Panc1 (cell line): ENCODE measurements at regions not wholly inside any gene's neighbourhood (a gene's known extent, or its start where the extent isn't known, plus 50 kb on each side); places are given as distances from the start of the nearest gene placed in this dataset.

Experiments used
- ATAC-seq: fragments of 200-7000 bp; cut with Tn5 transposase; 2 replicates; pipeline ENCODE4 v1.9.1; 2020; ENCODE audit warnings: mild to moderate bottlenecking, moderate library complexity
- BruUV-seq: library from RNA; stranded (reverse); fragments of 400-500 nt; replicated peaks from 2 replicates; lab custom pipeline; 2021; lab: Mats Ljungman, UMichigan
- CTCF ChIA-PET: fragments of 300-600 bp; sonication (Branson Sonifier 250); formaldehyde crosslinking; loops from one replicate; lab custom pipeline; 2022; ENCODE audit warnings: antibody characterized with exemption; lab: Charles Lee
- POLR2A ChIA-PET: fragments of 300-600 bp; sonication (Branson Sonifier 250); formaldehyde crosslinking; loops from one replicate; lab custom pipeline; 2022; ENCODE audit warnings: antibody characterized with exemption; lab: Charles Lee
- DNase-seq: peaks from one replicate; pipeline ENCODE4 v3.0.0-alpha.2; 2010; ENCODE audit warnings: low read depth, low spot score
- H3K27ac ChIP-seq: 2 replicates; pipeline ENCODE4 v1.5.1; 2011; ENCODE audit warnings: mild to moderate bottlenecking, low read length, inconsistent platforms
- H3K27me3 ChIP-seq: fragments of 200-500 bp; sonication (Bioruptor generic); 2 replicates; pipeline ENCODE4 v1.6.0; 2014; ENCODE audit warnings: low read length, inconsistent platforms; ENCODE audit not compliant: control insufficient read depth, insufficient read depth
- H3K36me3 ChIP-seq: fragments of 200-500 bp; sonication (Bioruptor generic); 2 replicates; pipeline ENCODE4 v1.5.1; 2014; ENCODE audit warnings: inconsistent platforms, mild to moderate bottlenecking, low read length, moderate library complexity; ENCODE audit not compliant: control insufficient read depth, insufficient read depth
- H3K4me1 ChIP-seq: 2 replicates; pipeline ENCODE4 v1.5.1; 2011; ENCODE audit warnings: inconsistent platforms, mild to moderate bottlenecking, low read length, moderate library complexity; ENCODE audit not compliant: control insufficient read depth, insufficient read depth
- H3K4me3 ChIP-seq, 2 experiments: 2 replicates each; pipeline ENCODE4 v1.5.1; 2011 to 2012; ENCODE audit warnings: low read depth in 2 of 2, low read length in 2 of 2, mild to moderate bottlenecking in 2 of 2, inconsistent platforms in 1 of 2, moderate library complexity in 1 of 2
- H3K9me3 ChIP-seq: fragments of 200-500 bp; sonication (Bioruptor generic); 2 replicates; pipeline ENCODE4 v1.5.1; 2014; ENCODE audit warnings: low read depth, mild to moderate bottlenecking, inconsistent platforms, low read length, moderate library complexity; ENCODE audit not compliant: control insufficient read depth, insufficient read depth
- CTCF ChIP-seq: fragments of 450-650 bp; IDR thresholded peaks from 2 replicates; pipeline ENCODE4 v1.5.1; 2017; ENCODE audit warnings: mild to moderate bottlenecking
- POLR2AphosphoS5 ChIP-seq: IDR thresholded peaks from 2 replicates; pipeline ENCODE4 v1.6.1; 2012; ENCODE audit warnings: mild to moderate bottlenecking, low read depth, low read length, moderate library complexity
- SIN3A ChIP-seq: IDR thresholded peaks from 2 replicates; pipeline ENCODE4 v1.6.1; 2012; ENCODE audit warnings: low read depth, mild to moderate bottlenecking, low read length, moderate library complexity, borderline replicate concordance; ENCODE audit not compliant: insufficient read depth
- TCF7L2 ChIP-seq: IDR thresholded peaks from 2 replicates; pipeline ENCODE4 v1.6.1; 2011; ENCODE audit warnings: mild to moderate bottlenecking, low read depth, low read length, inconsistent platforms
- in situ Hi-C: cut with HindIII; loops from 2 replicates; pipeline ENCODE4 v1.10.0; 2016; ENCODE audit warnings: low sequenced_read_pairs, low pct_unique_long_range_greater_than_20kb
- intact Hi-C: fragments of 100-400 bp; cut with micrococcal nuclease; formaldehyde crosslinking; loops from one replicate; pipeline ENCODE4 v1.10.0; 2022; ENCODE audit not compliant: unreplicated experiment
- TF ChIP-seq, protein P1 (sequence below), 2 experiments: IDR thresholded peaks; 2 replicates each; pipeline ENCODE4 v1.6.1; 2011 to 2012; ENCODE audit warnings: low read depth in 2 of 2, control low read depth in 1 of 2, low read length in 1 of 2, mild to moderate bottlenecking in 1 of 2, moderate library complexity in 1 of 2; ENCODE audit not compliant: insufficient read depth in 1 of 2

- Histone ChIP-seq H3K27ac (no peak overlapping the region), H3K36me3 (no peaks in the 10 kb centered on the region), H3K4me3 (no peak overlapping the region), H3K9me3 (no peaks in the 10 kb centered on the region), H3K27me3 (no peaks in the 10 kb centered on the region), H3K4me1 (no peaks in the 10 kb centered on the region)
- POLR2A ChIA-PET = interaction anchor here (0.6 kb wide), 1 partner anchor 19 kb away, joined by 5 read pairs; no protein-coding TSS in a partner anchor
- CTCF ChIA-PET = no interaction called here
- in situ Hi-C loops = no loop called here
- no TSS peak for BruUV-seq
- no peak for TF ChIP-seq SIN3A
- TF ChIP-seq, protein P1, sequence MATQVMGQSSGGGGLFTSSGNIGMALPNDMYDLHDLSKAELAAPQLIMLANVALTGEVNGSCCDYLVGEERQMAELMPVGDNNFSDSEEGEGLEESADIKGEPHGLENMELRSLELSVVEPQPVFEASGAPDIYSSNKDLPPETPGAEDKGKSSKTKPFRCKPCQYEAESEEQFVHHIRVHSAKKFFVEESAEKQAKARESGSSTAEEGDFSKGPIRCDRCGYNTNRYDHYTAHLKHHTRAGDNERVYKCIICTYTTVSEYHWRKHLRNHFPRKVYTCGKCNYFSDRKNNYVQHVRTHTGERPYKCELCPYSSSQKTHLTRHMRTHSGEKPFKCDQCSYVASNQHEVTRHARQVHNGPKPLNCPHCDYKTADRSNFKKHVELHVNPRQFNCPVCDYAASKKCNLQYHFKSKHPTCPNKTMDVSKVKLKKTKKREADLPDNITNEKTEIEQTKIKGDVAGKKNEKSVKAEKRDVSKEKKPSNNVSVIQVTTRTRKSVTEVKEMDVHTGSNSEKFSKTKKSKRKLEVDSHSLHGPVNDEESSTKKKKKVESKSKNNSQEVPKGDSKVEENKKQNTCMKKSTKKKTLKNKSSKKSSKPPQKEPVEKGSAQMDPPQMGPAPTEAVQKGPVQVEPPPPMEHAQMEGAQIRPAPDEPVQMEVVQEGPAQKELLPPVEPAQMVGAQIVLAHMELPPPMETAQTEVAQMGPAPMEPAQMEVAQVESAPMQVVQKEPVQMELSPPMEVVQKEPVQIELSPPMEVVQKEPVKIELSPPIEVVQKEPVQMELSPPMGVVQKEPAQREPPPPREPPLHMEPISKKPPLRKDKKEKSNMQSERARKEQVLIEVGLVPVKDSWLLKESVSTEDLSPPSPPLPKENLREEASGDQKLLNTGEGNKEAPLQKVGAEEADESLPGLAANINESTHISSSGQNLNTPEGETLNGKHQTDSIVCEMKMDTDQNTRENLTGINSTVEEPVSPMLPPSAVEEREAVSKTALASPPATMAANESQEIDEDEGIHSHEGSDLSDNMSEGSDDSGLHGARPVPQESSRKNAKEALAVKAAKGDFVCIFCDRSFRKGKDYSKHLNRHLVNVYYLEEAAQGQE (IDR thresholded peaks at IDR 0.05; ENCODE audit: insufficient read depth in 1 of 2, low read depth in 2 of 2, low read length in 1 of 2) = no peak
- TF ChIP-seq CTCF = no peak
- TF ChIP-seq TCF7L2 = no peak
- no peak for TF ChIP-seq POLR2AphosphoS5
- no peak for ATAC-seq
- intact Hi-C loops = no loop called here
- no peak for DNase-seq
Measured at GRCh38 chr2:188727846-188728245, 246.3 kb upstream of the COL3A1 start.

DNA sequence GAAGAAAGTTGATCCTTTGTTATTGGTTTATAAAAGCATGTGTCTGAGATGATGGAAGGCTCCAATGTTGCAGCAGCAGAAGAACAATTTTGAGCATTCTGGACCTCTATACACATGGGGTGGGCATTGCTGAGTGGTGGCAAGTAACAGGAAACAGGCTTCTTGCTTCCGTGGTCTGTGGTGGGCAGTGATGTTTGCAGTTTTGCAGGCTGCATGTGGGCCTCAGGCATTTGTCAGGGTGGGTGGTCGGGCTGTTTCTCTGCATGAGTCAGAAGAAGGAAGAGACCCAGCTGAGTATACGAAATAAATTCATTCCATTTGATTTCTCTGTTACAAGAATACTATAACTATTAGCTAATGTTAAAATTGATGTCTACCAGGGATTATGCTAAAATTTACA, 239.5 kb upstream of the COL3A1 start:
- no peaks in the 10 kb centered on the region for H3K4me1 ChIP-seq
- TF ChIP-seq SIN3A (no peak), POLR2AphosphoS5 (no peak), TCF7L2 (no peak), CTCF (no peak)
- TF ChIP-seq, protein P1 (IDR thresholded peaks at IDR 0.05; ENCODE audit: insufficient read depth in 1 of 2, low read depth in 2 of 2, low read length in 1 of 2) = no peak
- DNase-seq (no peak), ATAC-seq (no peak)
- no peak overlapping the region for H3K27ac ChIP-seq
- intact Hi-C loops (no loop called here), in situ Hi-C loops (no loop called here)
- H3K27me3 ChIP-seq = no peaks in the 10 kb centered on the region
- CTCF ChIA-PET = no interaction called here
- H3K4me3 ChIP-seq = no peak overlapping the region
- no peaks in the 10 kb centered on the region for H3K36me3 ChIP-seq
- no peaks in the 10 kb centered on the region for H3K9me3 ChIP-seq
- no TSS peak for BruUV-seq
- POLR2A ChIA-PET = no interaction called here
